GM19043 (cell line): ENCODE measurements at regions not wholly inside any gene's neighbourhood (a gene's known extent, or its start where the extent isn't known, plus 50 kb on each side); places are given as distances from the start of the nearest gene placed in this dataset.
"Not testable (repeated sequence)": the region's sequence is repeated elsewhere in the genome, so short reads cannot be mapped to it uniquely, and the experiment has no call there.

ENCODE experiments used
- ATAC-seq: cut with Tn5 transposase; IDR thresholded peaks from one replicate; pipeline ENCODE4 v1.9.1; 2021; ENCODE audit warnings: low read depth; ENCODE audit not compliant: unreplicated experiment

GRCh38 chr6:86629123-86629522 is 308.2 kb upstream of the HTR1E start:
- no peak for ATAC-seq

GRCh38 chr6:86619428-86619827 is 317.9 kb upstream of the HTR1E start:
- no peak for ATAC-seq

GRCh38 chr6:86615299-86615698 is 322.0 kb upstream of the HTR1E start:
- no peak for ATAC-seq

- no peak for ATAC-seq
These were observed 327.6 kb upstream of the HTR1E start for GRCh38 chr6:86609549-86610388.

- not testable (repeated sequence) for ATAC-seq
These were observed 334.0 kb upstream of the HTR1E start for GRCh38 chr6:86603364-86603763.

GRCh38 chr6:86602093-86602492 is 335.2 kb upstream of the HTR1E start:
- not testable (repeated sequence) for ATAC-seq

GRCh38 chr6:86598969-86599368 is 338.4 kb upstream of the HTR1E start:
- not testable (repeated sequence) for ATAC-seq

- ATAC-seq: no peak
These were observed 341.7 kb upstream of the HTR1E start for GRCh38 chr6:86595641-86596040.

- ATAC-seq: no peak
These were observed 351.1 kb upstream of the HTR1E start for GRCh38 chr6:86586195-86586594.

GRCh38 chr6:86581833-86582232 is 355.5 kb upstream of the HTR1E start:
- no peak for ATAC-seq

GRCh38 chr6:86563197-86563596 is 374.1 kb upstream of the HTR1E start:
- no peak for ATAC-seq

GRCh38 chr6:86558318-86558717 is 379.0 kb upstream of the HTR1E start:
- ATAC-seq: no peak

- ATAC-seq: no peak
These were observed 400.0 kb upstream of the HTR1E start for GRCh38 chr6:86537292-86537861.

- ATAC-seq: no peak
These were observed 401.2 kb upstream of the HTR1E start for GRCh38 chr6:86536121-86536520.

GRCh38 chr6:86535100-86535499 is 402.2 kb upstream of the HTR1E start:
- ATAC-seq: no peak

- ATAC-seq: no peak
These were observed 407.7 kb upstream of the HTR1E start for GRCh38 chr6:86529635-86530034.

- no peak for ATAC-seq
These were observed 411.1 kb upstream of the HTR1E start for GRCh38 chr6:86526238-86526637.

GRCh38 chr6:86516087-86516486 is 421.2 kb upstream of the HTR1E start:
- ATAC-seq: no peak

GRCh38 chr6:86511962-86512361 is 425.4 kb upstream of the HTR1E start:
- no peak for ATAC-seq

- ATAC-seq: no peak
These were observed 429.1 kb upstream of the HTR1E start for GRCh38 chr6:86508230-86508629.

- ATAC-seq: no peak
These were observed 434.8 kb upstream of the HTR1E start for GRCh38 chr6:86502497-86502896.

GRCh38 chr6:86500035-86500434 is 437.3 kb upstream of the HTR1E start:
- ATAC-seq: no peak
